LNCaP clone FGC (cell line): ENCODE measurements at regions not wholly inside any gene's neighbourhood (a gene's known extent, or its start where the extent isn't known, plus 50 kb on each side); places are given as distances from the start of the nearest gene placed in this dataset.
A peak's percentile ranks its signal among the peaks of the same experiment; 100 is the strongest.

ENCODE experiments used
- DNase-seq: peaks from one replicate; pipeline ENCODE4 v3.0.0-alpha.2; 2011; ENCODE audit warnings: low read depth
- H3K4me3 ChIP-seq: 2 replicates; pipeline ENCODE4 v1.5.1; 2011; ENCODE audit warnings: mild to moderate bottlenecking, low read depth, low read length, control low read depth
- TF ChIP-seq, protein P1 (sequence below): IDR thresholded peaks from 2 replicates; pipeline ENCODE4 v1.5.1; 2012; ENCODE audit warnings: mild to moderate bottlenecking; ENCODE audit not compliant: control insufficient read depth, insufficient read depth; ENCODE audit errors: extremely low read depth

DNA sequence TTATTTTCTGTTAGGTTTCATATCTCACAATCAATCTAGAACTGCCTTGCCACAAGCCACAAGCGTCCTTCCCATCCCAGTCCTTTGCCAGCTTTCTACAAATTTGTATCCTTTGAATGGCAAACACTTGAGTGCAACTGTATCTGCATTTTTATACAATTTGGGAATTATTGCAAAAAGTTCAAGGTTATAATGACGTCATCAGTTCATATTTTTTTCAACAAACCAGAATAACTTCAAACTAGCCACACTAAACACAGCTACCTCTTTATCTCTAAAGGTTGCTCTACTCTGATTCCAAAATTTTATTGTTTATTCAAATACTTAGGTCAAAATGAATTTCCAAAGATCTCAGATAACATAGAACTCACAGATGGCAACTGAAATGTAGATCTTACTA is 877.1 kb downstream of the TMEM182 start:
- TF ChIP-seq, protein P1, sequence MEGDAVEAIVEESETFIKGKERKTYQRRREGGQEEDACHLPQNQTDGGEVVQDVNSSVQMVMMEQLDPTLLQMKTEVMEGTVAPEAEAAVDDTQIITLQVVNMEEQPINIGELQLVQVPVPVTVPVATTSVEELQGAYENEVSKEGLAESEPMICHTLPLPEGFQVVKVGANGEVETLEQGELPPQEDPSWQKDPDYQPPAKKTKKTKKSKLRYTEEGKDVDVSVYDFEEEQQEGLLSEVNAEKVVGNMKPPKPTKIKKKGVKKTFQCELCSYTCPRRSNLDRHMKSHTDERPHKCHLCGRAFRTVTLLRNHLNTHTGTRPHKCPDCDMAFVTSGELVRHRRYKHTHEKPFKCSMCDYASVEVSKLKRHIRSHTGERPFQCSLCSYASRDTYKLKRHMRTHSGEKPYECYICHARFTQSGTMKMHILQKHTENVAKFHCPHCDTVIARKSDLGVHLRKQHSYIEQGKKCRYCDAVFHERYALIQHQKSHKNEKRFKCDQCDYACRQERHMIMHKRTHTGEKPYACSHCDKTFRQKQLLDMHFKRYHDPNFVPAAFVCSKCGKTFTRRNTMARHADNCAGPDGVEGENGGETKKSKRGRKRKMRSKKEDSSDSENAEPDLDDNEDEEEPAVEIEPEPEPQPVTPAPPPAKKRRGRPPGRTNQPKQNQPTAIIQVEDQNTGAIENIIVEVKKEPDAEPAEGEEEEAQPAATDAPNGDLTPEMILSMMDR, result no peak

DNA sequence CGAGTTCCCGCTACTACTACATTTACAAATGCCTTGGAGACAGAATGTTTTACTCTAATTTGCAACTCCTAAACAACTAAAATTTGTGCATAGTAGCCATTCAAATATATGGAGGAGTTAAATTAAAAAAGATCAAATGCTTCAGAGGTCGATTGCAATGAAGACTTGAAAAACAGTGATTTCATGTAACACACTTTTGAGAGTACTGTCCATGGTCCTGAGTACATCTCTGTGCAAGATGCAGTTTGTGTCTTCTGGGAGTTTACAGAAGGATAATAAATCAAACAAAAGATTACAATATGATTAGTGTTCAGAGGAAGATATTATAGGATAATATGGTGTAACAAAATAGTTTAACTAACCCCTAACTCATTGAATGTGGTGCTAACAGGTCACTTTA is 894.7 kb downstream of the TMEM182 start:
- TF ChIP-seq, protein P1, result no peak
- H3K4me3 ChIP-seq, result no peak overlapping the region
- DNase-seq, result peak; percentile 11

More for the DNA sequence above, 877.1 kb downstream of the TMEM182 start:
- DNase-seq, result no peak
- H3K4me3 ChIP-seq, result no peak overlapping the region

DNA sequence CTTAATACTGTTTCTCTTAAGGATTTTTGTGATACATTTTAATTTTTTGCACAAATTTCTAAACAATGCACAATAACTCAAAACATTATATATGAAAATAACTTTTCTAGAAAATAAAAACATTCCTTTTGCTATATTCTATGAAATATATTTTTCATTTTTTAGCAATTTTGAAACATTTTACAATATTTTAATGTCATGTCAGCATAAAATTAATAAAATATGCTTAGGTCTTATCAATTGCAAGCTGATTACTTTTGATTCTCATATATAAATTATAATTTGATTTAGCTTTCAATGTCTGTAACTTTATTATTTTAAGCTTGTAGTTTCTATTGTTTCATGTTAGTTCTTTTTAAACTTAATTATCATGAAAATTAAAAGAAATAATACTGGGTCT is 898.7 kb downstream of the TMEM182 start:
- no peak overlapping the region for H3K4me3 ChIP-seq
- TF ChIP-seq, protein P1, result no peak
- DNase-seq, result no peak

DNA sequence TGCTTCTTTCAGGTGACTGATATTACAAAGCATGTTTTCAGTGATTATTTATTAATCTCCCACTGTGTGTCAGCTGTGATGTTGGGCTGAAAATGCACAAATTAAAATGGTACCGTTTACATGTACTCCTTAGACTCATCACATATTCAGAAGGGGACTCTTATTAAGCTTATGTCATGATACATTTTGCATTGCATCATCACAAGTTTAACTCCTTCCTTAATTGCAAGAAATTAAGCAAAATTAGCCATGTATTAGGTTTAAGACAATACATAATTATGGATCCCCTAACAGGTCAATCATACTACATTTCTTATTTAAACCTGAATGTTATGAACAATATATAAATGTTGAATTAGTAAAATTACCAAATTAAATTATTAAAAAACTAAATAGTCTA is 899.1 kb downstream of the TMEM182 start:
- H3K4me3 ChIP-seq, result no peak overlapping the region
- TF ChIP-seq, protein P1, result no peak
- no peak for DNase-seq

DNA sequence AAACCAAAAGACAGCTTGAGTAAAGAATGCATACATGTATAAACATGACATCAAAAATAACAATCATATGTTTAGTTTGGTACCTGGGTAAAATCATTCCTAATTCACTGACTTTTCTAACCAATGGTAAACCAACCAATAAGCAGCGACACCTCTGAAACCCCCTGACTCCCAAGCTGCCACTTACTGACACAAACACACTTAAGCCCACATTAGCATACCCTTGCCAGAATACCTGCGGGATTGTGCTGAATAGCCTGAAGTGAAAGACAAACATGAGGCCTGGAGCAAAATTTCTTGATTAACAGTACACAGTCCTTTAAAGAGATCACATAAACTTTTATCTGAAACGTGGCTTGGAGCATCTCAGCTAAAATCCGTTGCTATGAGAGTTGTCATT is 902.9 kb downstream of the TMEM182 start:
- DNase-seq, result no peak
- TF ChIP-seq, protein P1, result no peak
- no peak overlapping the region for H3K4me3 ChIP-seq

DNA sequence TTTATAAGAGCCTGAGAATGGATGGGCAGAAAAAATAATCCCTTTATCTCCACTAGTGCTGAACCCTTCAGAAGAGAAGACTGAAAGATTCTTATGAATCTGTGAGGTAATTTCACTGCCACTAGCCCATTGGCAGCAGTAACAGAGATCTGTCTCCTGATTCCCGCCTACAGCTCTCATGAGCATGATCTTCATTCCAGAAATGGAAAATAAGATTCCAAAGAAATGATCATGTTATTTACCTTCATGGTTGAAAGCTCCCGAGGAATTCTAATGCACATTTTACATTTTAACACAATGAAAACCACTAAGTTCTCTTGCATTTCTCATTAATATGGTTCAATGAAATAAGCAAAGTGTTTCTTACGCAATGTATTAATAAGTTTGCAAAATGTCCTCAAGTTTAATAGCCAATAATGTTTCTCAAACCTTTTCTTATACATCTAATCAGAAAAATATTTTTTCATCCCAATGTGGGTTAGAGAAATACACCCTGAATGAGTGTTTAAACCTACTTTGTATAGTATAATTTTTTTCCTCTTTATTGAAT is 905.6 kb downstream of the TMEM182 start:
- TF ChIP-seq, protein P1, result no peak
- DNase-seq, result no peak
- no peak overlapping the region for H3K4me3 ChIP-seq

DNA sequence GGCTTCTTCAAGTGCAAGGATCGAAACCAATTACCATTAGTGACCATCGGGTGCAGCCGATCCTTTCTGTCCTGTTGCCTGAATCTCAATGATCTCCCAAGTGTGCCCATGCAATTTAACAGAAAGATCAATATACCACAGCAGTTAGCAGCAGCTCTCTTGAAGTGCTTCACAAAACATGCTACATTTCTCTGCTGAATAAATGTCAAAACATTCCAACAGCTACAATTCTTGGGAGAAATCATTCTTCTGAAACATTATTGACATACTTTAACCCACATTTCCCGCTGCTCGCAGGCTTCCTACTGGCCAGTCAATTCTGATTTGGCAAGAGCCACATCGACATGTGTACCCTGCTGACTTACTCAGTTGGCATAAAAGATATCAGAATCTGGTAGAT is 907.7 kb downstream of the TMEM182 start:
- TF ChIP-seq, protein P1, result no peak
- no peak for DNase-seq
- H3K4me3 ChIP-seq, result no peak overlapping the region
